ENCODE measurements at regions not wholly inside any gene's neighbourhood (a gene's known extent, or its start where the extent isn't known, plus 50 kb on each side); places are given as distances from the start of the nearest gene placed in this dataset.
"Not testable (repeated sequence)": the region's sequence is repeated elsewhere in the genome, so short reads cannot be mapped to it uniquely, and the experiment has no call there.

GRCh38 chr2:36165132-36165531 is 190.4 kb upstream of the CRIM1 start:
- TF ChIP-seq EZH2phosphoT487 (conservative IDR thresholded peaks at IDR 0.05; ENCODE audit: low read length), result no peak
- TF ChIP-seq CTCF (IDR thresholded peaks at IDR 0.05; ENCODE audit: insufficient read depth, low read length, poor library complexity, severe bottlenecking), result no peak

GRCh38 chr2:36163520-36164254 is 191.9 kb upstream of the CRIM1 start:
- no peaks in the 10 kb centered on the region for H3K9me2 ChIP-seq (replicated peaks; ENCODE audit: insufficient read depth, low read length)
- no peaks in the 10 kb centered on the region for H4K20me1 ChIP-seq (ENCODE audit: low read depth, low read length)
- H3K9me3 ChIP-seq (ENCODE audit: insufficient read depth, low read length), result no peaks in the 10 kb centered on the region
- no peak for TF ChIP-seq EZH2phosphoT487 (conservative IDR thresholded peaks at IDR 0.05; ENCODE audit: low read length)
- no peak for TF ChIP-seq CTCF (IDR thresholded peaks at IDR 0.05; ENCODE audit: insufficient read depth, low read length, poor library complexity, severe bottlenecking)
- no peaks in the 10 kb centered on the region for H3F3A ChIP-seq (ENCODE audit: insufficient read depth)
- no peak overlapping the region for H3K4me3 ChIP-seq (ENCODE audit: insufficient read depth, low read length, poor library complexity, severe bottlenecking)
- H3K79me2 ChIP-seq (ENCODE audit: insufficient read depth, low read length), result no peaks in the 10 kb centered on the region
- no peaks in the 10 kb centered on the region for H3K36me3 ChIP-seq (ENCODE audit: low read length)
- no peaks in the 10 kb centered on the region for H3K27me3 ChIP-seq (ENCODE audit: low read length)
- H3K27ac ChIP-seq (ENCODE audit: low read depth, low read length), result no peak overlapping the region
- H3K4me2 ChIP-seq (ENCODE audit: low read depth, low read length, poor library complexity, severe bottlenecking), result no peak overlapping the region
- no peak overlapping the region for H2AFZ ChIP-seq (ENCODE audit: low read depth, low read length, severe bottlenecking)
- H3K9ac ChIP-seq (ENCODE audit: low read length), result no peak overlapping the region

More at GRCh38 chr2:36165132-36165531, 190.4 kb upstream of the CRIM1 start:
- Histone ChIP-seq H3K27me3 (ENCODE audit: low read length) (no peaks in the 10 kb centered on the region), H3K9me2 (replicated peaks; ENCODE audit: insufficient read depth, low read length) (no peaks in the 10 kb centered on the region), H3K4me3 (ENCODE audit: insufficient read depth, low read length, poor library complexity, severe bottlenecking) (no peak overlapping the region), H2AFZ (ENCODE audit: low read depth, low read length, severe bottlenecking) (no peak overlapping the region), H3K9ac (ENCODE audit: low read length) (no peak overlapping the region), H3K79me2 (ENCODE audit: insufficient read depth, low read length) (no peaks in the 10 kb centered on the region), H3F3A (ENCODE audit: insufficient read depth) (no peaks in the 10 kb centered on the region), H3K36me3 (ENCODE audit: low read length) (no peaks in the 10 kb centered on the region), H3K4me2 (ENCODE audit: low read depth, low read length, poor library complexity, severe bottlenecking) (no peak overlapping the region), H4K20me1 (ENCODE audit: low read depth, low read length) (no peaks in the 10 kb centered on the region), H3K27ac (ENCODE audit: low read depth, low read length) (no peak overlapping the region), H3K9me3 (ENCODE audit: insufficient read depth, low read length) (no peaks in the 10 kb centered on the region)

GRCh38 chr2:36157093-36157492 is 198.5 kb upstream of the CRIM1 start:
- H3F3A ChIP-seq (ENCODE audit: insufficient read depth); H3K9me3 ChIP-seq (ENCODE audit: insufficient read depth, low read length); H3K9ac ChIP-seq (ENCODE audit: low read length); H4K20me1 ChIP-seq (ENCODE audit: low read depth, low read length); H3K36me3 ChIP-seq (ENCODE audit: low read length); H3K4me2 ChIP-seq (ENCODE audit: low read depth, low read length, poor library complexity, severe bottlenecking); H3K9me2 ChIP-seq (replicated peaks; ENCODE audit: insufficient read depth, low read length); H3K27me3 ChIP-seq (ENCODE audit: low read length); H2AFZ ChIP-seq (ENCODE audit: low read depth, low read length, severe bottlenecking); H3K27ac ChIP-seq (ENCODE audit: low read depth, low read length); H3K79me2 ChIP-seq (ENCODE audit: insufficient read depth, low read length); H3K4me3 ChIP-seq (ENCODE audit: insufficient read depth, low read length, poor library complexity, severe bottlenecking): not testable (repeated sequence)

- Histone ChIP-seq H3K36me3 (ENCODE audit: low read length) (no peaks in the 10 kb centered on the region), H4K20me1 (ENCODE audit: low read depth, low read length) (no peaks in the 10 kb centered on the region), H3F3A (ENCODE audit: insufficient read depth) (no peaks in the 10 kb centered on the region), H3K27me3 (ENCODE audit: low read length) (no peaks in the 10 kb centered on the region), H3K4me3 (ENCODE audit: insufficient read depth, low read length, poor library complexity, severe bottlenecking) (no peak overlapping the region), H2AFZ (ENCODE audit: low read depth, low read length, severe bottlenecking) (no peak overlapping the region), H3K79me2 (ENCODE audit: insufficient read depth, low read length) (no peaks in the 10 kb centered on the region), H3K9ac (ENCODE audit: low read length) (no peak overlapping the region), H3K9me2 (replicated peaks; ENCODE audit: insufficient read depth, low read length) (no peaks in the 10 kb centered on the region), H3K4me2 (ENCODE audit: low read depth, low read length, poor library complexity, severe bottlenecking) (no peak overlapping the region), H3K9me3 (ENCODE audit: insufficient read depth, low read length) (no peaks in the 10 kb centered on the region), H3K27ac (ENCODE audit: low read depth, low read length) (no peak overlapping the region)
- TF ChIP-seq CTCF (IDR thresholded peaks at IDR 0.05; ENCODE audit: insufficient read depth, low read length, poor library complexity, severe bottlenecking), result no peak
- TF ChIP-seq EZH2phosphoT487 (conservative IDR thresholded peaks at IDR 0.05; ENCODE audit: low read length), result no peak
These were observed 207.7 kb upstream of the CRIM1 start for GRCh38 chr2:36147670-36148390.

Measured in SU-DHL-6 (cell line).